Astrocyte of the cerebellum (primary cell): ENCODE measurements at regions not wholly inside any gene's neighbourhood (a gene's known extent, or its start where the extent isn't known, plus 50 kb on each side); places are given as distances from the start of the nearest gene placed in this dataset.

ENCODE experiments used
- DNase-seq: peaks from one replicate; pipeline ENCODE4 v3.0.0-alpha.2; 2011; ENCODE audit warnings: low read depth
- H3K4me3 ChIP-seq: 2 replicates; pipeline ENCODE4 v1.5.1; 2011; ENCODE audit warnings: mild to moderate bottlenecking, low read depth, low read length, moderate library complexity
- in situ Hi-C: cut with HindIII; loops from 2 replicates; pipeline ENCODE4 v1.10.0; 2017; ENCODE audit warnings: low sequenced_read_pairs
- TF ChIP-seq, protein P1 (sequence below): IDR thresholded peaks from 2 replicates; pipeline ENCODE4 v1.5.1; 2012; ENCODE audit warnings: low read length, low read depth, moderate library complexity, mild to moderate bottlenecking; ENCODE audit errors: missing control alignments

GRCh38 chr13:76189882-76190519 is 553.9 kb downstream of the LMO7 start:
- TF ChIP-seq, protein P1, sequence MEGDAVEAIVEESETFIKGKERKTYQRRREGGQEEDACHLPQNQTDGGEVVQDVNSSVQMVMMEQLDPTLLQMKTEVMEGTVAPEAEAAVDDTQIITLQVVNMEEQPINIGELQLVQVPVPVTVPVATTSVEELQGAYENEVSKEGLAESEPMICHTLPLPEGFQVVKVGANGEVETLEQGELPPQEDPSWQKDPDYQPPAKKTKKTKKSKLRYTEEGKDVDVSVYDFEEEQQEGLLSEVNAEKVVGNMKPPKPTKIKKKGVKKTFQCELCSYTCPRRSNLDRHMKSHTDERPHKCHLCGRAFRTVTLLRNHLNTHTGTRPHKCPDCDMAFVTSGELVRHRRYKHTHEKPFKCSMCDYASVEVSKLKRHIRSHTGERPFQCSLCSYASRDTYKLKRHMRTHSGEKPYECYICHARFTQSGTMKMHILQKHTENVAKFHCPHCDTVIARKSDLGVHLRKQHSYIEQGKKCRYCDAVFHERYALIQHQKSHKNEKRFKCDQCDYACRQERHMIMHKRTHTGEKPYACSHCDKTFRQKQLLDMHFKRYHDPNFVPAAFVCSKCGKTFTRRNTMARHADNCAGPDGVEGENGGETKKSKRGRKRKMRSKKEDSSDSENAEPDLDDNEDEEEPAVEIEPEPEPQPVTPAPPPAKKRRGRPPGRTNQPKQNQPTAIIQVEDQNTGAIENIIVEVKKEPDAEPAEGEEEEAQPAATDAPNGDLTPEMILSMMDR: no peak
- no peak overlapping the region for H3K4me3 ChIP-seq
- in situ Hi-C loops: no loop called here
- no peak for DNase-seq

- no peak overlapping the region for H3K4me3 ChIP-seq
- TF ChIP-seq, protein P1: no peak
- in situ Hi-C loops: no loop called here
- DNase-seq: no peak
Observed at GRCh38 chr13:76175961-76176725, 540.0 kb downstream of the LMO7 start.

GRCh38 chr13:76168661-76169060 is 532.5 kb downstream of the LMO7 start:
- in situ Hi-C loops: no loop called here
- H3K4me3 ChIP-seq: no peak overlapping the region
- DNase-seq: no peak
- TF ChIP-seq, protein P1: no peak

DNA sequence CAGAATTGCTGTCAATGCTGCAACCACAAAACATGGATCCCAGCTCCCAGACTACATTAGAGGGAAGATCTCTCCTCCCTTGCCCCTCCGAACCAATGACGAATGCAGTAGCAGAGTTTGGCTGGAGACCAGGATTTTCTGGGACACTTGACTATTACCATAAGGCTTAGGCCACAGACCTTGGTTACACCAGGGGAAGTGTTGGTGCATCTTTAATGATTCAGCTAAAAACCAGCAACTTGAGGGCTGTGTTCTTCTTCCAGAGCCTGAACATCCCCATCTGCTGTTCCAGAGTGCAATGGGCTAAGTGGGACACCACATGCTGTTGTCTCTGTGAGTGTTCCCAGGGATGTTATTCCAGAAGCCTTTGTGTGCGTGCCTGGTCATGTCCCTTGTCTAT is 528.2 kb downstream of the LMO7 start:
- TF ChIP-seq, protein P1: no peak
- no peak overlapping the region for H3K4me3 ChIP-seq
- in situ Hi-C loops: no loop called here

GRCh38 chr13:76163761-76164160 is 527.6 kb downstream of the LMO7 start:
- no peak overlapping the region for H3K4me3 ChIP-seq
- in situ Hi-C loops: no loop called here
- DNase-seq: no peak
- TF ChIP-seq, protein P1: no peak

More for the DNA sequence above, 528.2 kb downstream of the LMO7 start:
- DNase-seq: no peak

DNA sequence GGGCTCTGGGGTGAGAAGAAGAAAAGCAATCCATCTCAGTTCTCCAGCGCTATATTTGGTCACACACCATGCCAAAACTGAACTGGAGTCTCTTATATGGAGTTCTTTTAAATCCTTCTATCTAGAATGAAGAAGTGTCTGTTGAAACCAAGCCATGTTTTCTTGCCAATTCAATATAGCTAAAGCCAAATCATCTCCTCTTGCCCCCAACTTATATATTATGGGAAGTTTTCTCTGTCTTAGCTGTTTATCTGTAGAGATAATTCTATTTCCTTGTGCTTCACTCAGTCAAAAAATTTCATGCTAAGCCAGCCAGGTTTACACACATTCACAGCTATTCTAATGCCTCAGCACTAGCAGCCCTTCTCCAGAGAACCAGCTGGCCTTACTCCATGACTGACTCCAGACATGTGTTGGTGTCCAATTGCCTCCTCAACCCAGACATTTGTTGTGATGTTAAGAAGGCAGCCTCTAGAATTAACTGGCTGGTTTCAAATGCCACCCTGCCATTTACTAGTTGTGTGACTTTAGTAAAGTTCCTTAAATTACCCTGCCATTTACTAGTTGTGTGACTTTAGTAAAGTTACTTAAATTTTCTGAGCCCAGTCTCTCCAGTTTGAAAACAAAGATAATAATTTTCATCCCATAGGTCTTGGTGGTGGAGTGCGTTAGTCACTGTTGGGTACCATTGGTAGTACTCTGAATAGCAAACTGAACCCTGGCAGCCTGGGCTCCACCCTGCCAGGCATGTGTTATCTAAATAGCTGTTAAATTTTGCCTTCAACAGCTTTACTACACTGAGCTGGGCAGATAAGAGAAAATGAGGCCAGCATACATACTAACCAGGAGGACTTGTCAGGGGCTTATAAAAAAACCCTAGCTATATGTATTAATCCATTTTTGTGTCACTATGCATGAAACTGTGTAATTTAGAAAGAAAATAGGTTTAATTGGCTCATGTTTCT is 525.1 kb downstream of the LMO7 start:
- TF ChIP-seq, protein P1: no peak
- H3K4me3 ChIP-seq: no peak overlapping the region
- in situ Hi-C loops: no loop called here
- DNase-seq: no peak
